ENCODE measurements at regions not wholly inside any gene's neighbourhood (a gene's known extent, or its start where the extent isn't known, plus 50 kb on each side); places are given as distances from the start of the nearest gene placed in this dataset.

- TF ChIP-seq CTCF (conservative IDR thresholded peaks at IDR 0.05; ENCODE audit: low read depth, low read length), result no peak
- no peak for TF ChIP-seq USF2 (IDR thresholded peaks at IDR 0.05; ENCODE audit: low read depth, low read length)
- no peak for TF ChIP-seq MXI1 (IDR thresholded peaks at IDR 0.05; ENCODE audit: borderline replicate concordance, low read depth, low read length)
- TF ChIP-seq CEBPB (IDR thresholded peaks at IDR 0.05; ENCODE audit: low read depth, low read length), result no peak
- no peak for TF ChIP-seq POLR2A (IDR thresholded peaks at IDR 0.05; ENCODE audit: low read depth, low read length)
- TF ChIP-seq RAD21 (IDR thresholded peaks at IDR 0.05; ENCODE audit: low read length), result no peak
- no peak for TF ChIP-seq NFE2L2 (IDR thresholded peaks at IDR 0.05; ENCODE audit: low read depth, low read length)
- no peak for TF ChIP-seq CHD1 (IDR thresholded peaks at IDR 0.05; ENCODE audit: low read depth, low read length)
- no peak for TF ChIP-seq BHLHE40 (IDR thresholded peaks at IDR 0.05; ENCODE audit: low read depth, low read length)
- no peak for TF ChIP-seq ELK1 (IDR thresholded peaks at IDR 0.05; ENCODE audit: borderline replicate concordance, low read depth, low read length)
- no peak; the same call in 1 of the 2 replicates for TF ChIP-seq MAFK (IDR thresholded peaks at IDR 0.05; ENCODE audit: low read depth, low read length)
- no peak for TF ChIP-seq SMC3 (IDR thresholded peaks at IDR 0.05; ENCODE audit: low read depth, low read length)
Measured at GRCh38 chr2:67169417-67170140, 227.6 kb upstream of the ETAA1 start.

All from IMR-90 (cell line).